ENCODE measurements at regions not wholly inside any gene's neighbourhood (a gene's known extent, or its start where the extent isn't known, plus 50 kb on each side); places are given as distances from the start of the nearest gene placed in this dataset.

DNA sequence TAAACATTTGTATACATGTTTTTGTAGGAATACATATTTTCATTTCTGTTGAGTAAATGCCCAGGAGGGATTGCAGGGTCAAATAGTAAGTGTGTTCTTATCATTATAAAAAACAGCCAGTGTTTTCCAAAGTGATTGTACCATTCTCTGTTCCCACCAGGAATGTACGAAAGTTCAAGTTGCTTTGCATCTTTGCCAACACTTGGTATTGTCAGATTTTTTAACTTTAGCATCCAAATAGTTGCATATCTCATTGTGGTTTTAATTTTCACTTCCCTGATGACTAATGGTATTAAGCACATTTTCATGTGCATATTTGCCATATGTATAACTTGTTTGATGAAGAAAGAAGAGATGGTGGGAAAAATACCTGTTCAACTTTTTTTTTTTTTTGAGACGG, 213.9 kb downstream of the ZNF365 start:
- intact Hi-C loops (cut with micrococcal nuclease) = no loop called here
- ChIA-PET CTCF (interaction anchor here (1.0 kb wide), 1 partner anchor 96 kb away, joined by 3 read pairs; no protein-coding TSS in a partner anchor), POLR2A (no interaction called here)
- H3K27ac ChIP-seq (ENCODE audit: low read length in 2 of 2) = no peak overlapping the region
- WGBS (ENCODE audit: insufficient coverage) = no CpG with 5 or more reads among the region's 2 CpGs
- H3K9ac ChIP-seq (ENCODE audit: low read length) = no peak overlapping the region
- no peak overlapping the region for H3K4me2 ChIP-seq (replicated peaks; ENCODE audit: low read depth, low read length, poor library complexity, severe bottlenecking)
- no peaks in the 10 kb centered on the region for H3K27me3 ChIP-seq (replicated peaks in 1 of 4; ENCODE audit: control extremely low read depth in 1 of 4, control insufficient read depth in 3 of 4, insufficient read depth in 4 of 4, low read length in 3 of 4)
- no peaks in the 10 kb centered on the region for H4K20me1 ChIP-seq (ENCODE audit: control insufficient read depth, insufficient read depth, low read length, poor library complexity, severe bottlenecking)
- ATAC-seq (ENCODE audit: low read depth) = no peak
- no peak overlapping the region for H3K4me3 ChIP-seq (ENCODE audit: control extremely low read depth in 1 of 5, extremely low read depth in 1 of 5, insufficient read depth in 1 of 5, low read depth in 2 of 5, low read length in 4 of 5)
- H3K79me2 ChIP-seq (ENCODE audit: control insufficient read depth, insufficient read depth, low read length) = no peaks in the 10 kb centered on the region
- no peak overlapping the region for H3K27ac Mint-ChIP-seq
- no peaks in the 10 kb centered on the region for H3K27me3 Mint-ChIP-seq
- no peaks in the 10 kb centered on the region for H3K4me1 ChIP-seq (ENCODE audit: control insufficient read depth in 2 of 2, insufficient read depth in 2 of 2, low read length in 2 of 2)
- peaks cover 0 to 4% (median 3%) of the 10 kb centered on the region in 3 donors for H3K9me3 ChIP-seq (ENCODE audit: control extremely low read depth in 1 of 3, control insufficient read depth in 2 of 3, insufficient read depth in 1 of 3, low read length in 2 of 3)
- TF ChIP-seq, protein P1, sequence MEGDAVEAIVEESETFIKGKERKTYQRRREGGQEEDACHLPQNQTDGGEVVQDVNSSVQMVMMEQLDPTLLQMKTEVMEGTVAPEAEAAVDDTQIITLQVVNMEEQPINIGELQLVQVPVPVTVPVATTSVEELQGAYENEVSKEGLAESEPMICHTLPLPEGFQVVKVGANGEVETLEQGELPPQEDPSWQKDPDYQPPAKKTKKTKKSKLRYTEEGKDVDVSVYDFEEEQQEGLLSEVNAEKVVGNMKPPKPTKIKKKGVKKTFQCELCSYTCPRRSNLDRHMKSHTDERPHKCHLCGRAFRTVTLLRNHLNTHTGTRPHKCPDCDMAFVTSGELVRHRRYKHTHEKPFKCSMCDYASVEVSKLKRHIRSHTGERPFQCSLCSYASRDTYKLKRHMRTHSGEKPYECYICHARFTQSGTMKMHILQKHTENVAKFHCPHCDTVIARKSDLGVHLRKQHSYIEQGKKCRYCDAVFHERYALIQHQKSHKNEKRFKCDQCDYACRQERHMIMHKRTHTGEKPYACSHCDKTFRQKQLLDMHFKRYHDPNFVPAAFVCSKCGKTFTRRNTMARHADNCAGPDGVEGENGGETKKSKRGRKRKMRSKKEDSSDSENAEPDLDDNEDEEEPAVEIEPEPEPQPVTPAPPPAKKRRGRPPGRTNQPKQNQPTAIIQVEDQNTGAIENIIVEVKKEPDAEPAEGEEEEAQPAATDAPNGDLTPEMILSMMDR (IDR thresholded peaks at IDR 0.05) = no peak
- TF ChIP-seq EZH2 (IDR thresholded peaks at IDR 0.05; ENCODE audit: borderline replicate concordance, insufficient read depth, low read depth, low read length, poor library complexity, severe bottlenecking) = no peak
- no peaks in the 10 kb centered on the region for H3K36me3 ChIP-seq (replicated peaks in 1 of 2; ENCODE audit: control extremely low read depth in 1 of 2, control insufficient read depth in 1 of 2, extremely low read depth in 1 of 2, insufficient read depth in 2 of 2, low read length in 1 of 2)
- H2AFZ ChIP-seq (ENCODE audit: insufficient read depth, low read depth, low read length, poor library complexity, severe bottlenecking) = no peak overlapping the region
- DNase-seq = no peak
- H3K9me3 Mint-ChIP-seq (ENCODE audit: insufficient read depth) = peaks cover 3% of the 10 kb centered on the region
- no peak overlapping the region for H3K4me3 Mint-ChIP-seq
- H3K4me1 Mint-ChIP-seq = peaks cover 5% of the 10 kb centered on the region

DNA sequence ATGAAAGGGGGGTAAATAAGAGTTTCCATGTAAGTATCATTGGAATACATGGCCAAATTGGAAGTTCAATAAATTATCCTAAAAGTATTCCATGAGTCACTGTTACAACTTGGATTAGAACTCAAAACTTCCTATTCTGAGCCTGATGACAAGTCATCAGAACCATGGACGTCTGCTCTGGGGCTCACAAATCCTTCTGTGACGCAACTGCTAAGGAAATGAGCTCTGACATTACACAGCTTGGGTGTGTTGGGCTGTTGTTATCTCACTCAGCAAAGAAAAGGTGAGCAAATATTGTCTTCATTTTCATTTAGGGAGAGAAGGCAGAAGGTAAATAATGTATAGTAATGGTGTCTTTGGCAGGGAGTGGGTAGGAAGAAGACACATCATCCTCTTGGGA, 214.8 kb upstream of the ADO start:
- intact Hi-C loops (cut with micrococcal nuclease) = loop anchor here (5.0 kb wide), 1 partner anchor 62 kb away; no protein-coding TSS in a partner anchor
- Mint-ChIP-seq H3K9me3 (ENCODE audit: insufficient read depth) (peaks cover 3% of the 10 kb centered on the region), H3K27me3 (no peaks in the 10 kb centered on the region), H3K4me1 (peaks cover 6% of the 10 kb centered on the region), H3K4me3 (no peak overlapping the region), H3K27ac (no peak overlapping the region)
- DNase-seq (no peak), ATAC-seq (ENCODE audit: low read depth) (no peak)
- WGBS (ENCODE audit: insufficient coverage) = 71% methylated on average over 2 of the region's 2 CpGs
- Histone ChIP-seq H4K20me1 (ENCODE audit: control insufficient read depth, insufficient read depth, low read length, poor library complexity, severe bottlenecking) (no peaks in the 10 kb centered on the region), H3K27me3 (replicated peaks in 1 of 4; ENCODE audit: control extremely low read depth in 1 of 4, control insufficient read depth in 3 of 4, insufficient read depth in 4 of 4, low read length in 3 of 4) (no peaks in the 10 kb centered on the region), H3K4me1 (ENCODE audit: control insufficient read depth in 2 of 2, insufficient read depth in 2 of 2, low read length in 2 of 2) (peaks cover 7 to 10% of the 10 kb centered on the region in 2 donors), H3K79me2 (ENCODE audit: control insufficient read depth, insufficient read depth, low read length) (no peaks in the 10 kb centered on the region), H3K9me3 (ENCODE audit: control extremely low read depth in 1 of 3, control insufficient read depth in 2 of 3, insufficient read depth in 1 of 3, low read length in 2 of 3) (peaks cover 0 to 4% (median 3%) of the 10 kb centered on the region in 3 donors), H2AFZ (ENCODE audit: insufficient read depth, low read depth, low read length, poor library complexity, severe bottlenecking) (no peak overlapping the region), H3K27ac (ENCODE audit: low read length in 2 of 2) (no peak overlapping the region), H3K4me2 (replicated peaks; ENCODE audit: low read depth, low read length, poor library complexity, severe bottlenecking) (no peak overlapping the region), H3K4me3 (ENCODE audit: control extremely low read depth in 1 of 5, extremely low read depth in 1 of 5, insufficient read depth in 1 of 5, low read depth in 2 of 5, low read length in 4 of 5) (no peak overlapping the region), H3K36me3 (replicated peaks in 1 of 2; ENCODE audit: control extremely low read depth in 1 of 2, control insufficient read depth in 1 of 2, extremely low read depth in 1 of 2, insufficient read depth in 2 of 2, low read length in 1 of 2) (no peaks in the 10 kb centered on the region), H3K9ac (ENCODE audit: low read length) (no peak overlapping the region)
- CTCF ChIA-PET = interaction anchor here (1.3 to 2.7 kb wide), 2 partner anchors 62 to 229 kb away, joined by 4 to 8 read pairs; no protein-coding TSS in a partner anchor
- TF ChIP-seq EZH2 (IDR thresholded peaks at IDR 0.05; ENCODE audit: borderline replicate concordance, insufficient read depth, low read depth, low read length, poor library complexity, severe bottlenecking) = no peak
- TF ChIP-seq, protein P1 (IDR thresholded peaks at IDR 0.05) = no peak
- POLR2A ChIA-PET = no interaction called here
